ENCODE measurements at regions not wholly inside any gene's neighbourhood (a gene's known extent, or its start where the extent isn't known, plus 50 kb on each side); places are given as distances from the start of the nearest gene placed in this dataset.

- DNase-seq (ENCODE audit: low read depth in 2 of 2), result no peak
Measured at GRCh38 chr2:861655-862354, 88.8 kb upstream of the SNTG2 start.

GRCh38 chr2:860259-860855 is 90.3 kb upstream of the SNTG2 start:
- DNase-seq (ENCODE audit: low read depth in 2 of 2), result no peak

GRCh38 chr2:858646-859045 is 92.0 kb upstream of the SNTG2 start:
- no peak for DNase-seq (ENCODE audit: low read depth in 2 of 2)

- DNase-seq (ENCODE audit: low read depth in 2 of 2), result no peak
Measured at GRCh38 chr2:857937-858336, 92.7 kb upstream of the SNTG2 start.

GRCh38 chr2:857081-857480 is 93.6 kb upstream of the SNTG2 start:
- DNase-seq (ENCODE audit: low read depth in 2 of 2), result no peak

GRCh38 chr2:856456-856855 is 94.2 kb upstream of the SNTG2 start:
- no peak for DNase-seq (ENCODE audit: low read depth in 2 of 2)

- DNase-seq (ENCODE audit: low read depth in 2 of 2), result no peak
Measured at GRCh38 chr2:856041-856440, 94.6 kb upstream of the SNTG2 start.

GRCh38 chr2:855177-855576 is 95.5 kb upstream of the SNTG2 start:
- DNase-seq (ENCODE audit: low read depth in 2 of 2), result no peak

GRCh38 chr2:854460-854859 is 96.2 kb upstream of the SNTG2 start:
- peak in 1 of 2 donors; percentile 55 for DNase-seq (ENCODE audit: low read depth in 2 of 2)

GRCh38 chr2:853203-853870 is 97.3 kb upstream of the SNTG2 start:
- DNase-seq (ENCODE audit: low read depth in 2 of 2), result no peak

GRCh38 chr2:852168-852567 is 98.5 kb upstream of the SNTG2 start:
- DNase-seq (ENCODE audit: low read depth in 2 of 2), result no peak

GRCh38 chr2:851680-852079 is 99.0 kb upstream of the SNTG2 start:
- DNase-seq (ENCODE audit: low read depth in 2 of 2), result no peak

- no peak for DNase-seq (ENCODE audit: low read depth in 2 of 2)
Measured at GRCh38 chr2:851078-851477, 99.6 kb upstream of the SNTG2 start.

GRCh38 chr2:850429-850828 is 100.2 kb upstream of the SNTG2 start:
- no peak for DNase-seq (ENCODE audit: low read depth in 2 of 2)

- DNase-seq (ENCODE audit: low read depth in 2 of 2), result no peak
Measured at GRCh38 chr2:848099-848498, 102.5 kb upstream of the SNTG2 start.

- no peak for DNase-seq (ENCODE audit: low read depth in 2 of 2)
Measured at GRCh38 chr2:847669-848068, 103.0 kb upstream of the SNTG2 start.

- no peak for DNase-seq (ENCODE audit: low read depth in 2 of 2)
Measured at GRCh38 chr2:844715-845114, 105.9 kb upstream of the SNTG2 start.

- no peak for DNase-seq (ENCODE audit: low read depth in 2 of 2)
Measured at GRCh38 chr2:842151-842803, 108.4 kb upstream of the SNTG2 start.

GRCh38 chr2:841036-841435 is 109.6 kb upstream of the SNTG2 start:
- DNase-seq (ENCODE audit: low read depth in 2 of 2), result no peak

- DNase-seq (ENCODE audit: low read depth in 2 of 2), result no peak
Measured at GRCh38 chr2:834233-834632, 116.4 kb upstream of the SNTG2 start.

- no peak for DNase-seq (ENCODE audit: low read depth in 2 of 2)
Measured at GRCh38 chr2:833180-833579, 117.5 kb upstream of the SNTG2 start.

- DNase-seq (ENCODE audit: low read depth in 2 of 2), result no peak
Measured at GRCh38 chr2:832635-833034, 118.0 kb upstream of the SNTG2 start.

- no peak for DNase-seq (ENCODE audit: low read depth in 2 of 2)
Measured at GRCh38 chr2:831622-832021, 119.0 kb upstream of the SNTG2 start.
